Left lung (tissue), 4 donors: ENCODE measurements at regions not wholly inside any gene's neighbourhood (a gene's known extent, or its start where the extent isn't known, plus 50 kb on each side); places are given as distances from the start of the nearest gene placed in this dataset.

ENCODE experiments used
- ATAC-seq: fragments of 200-7000 bp; cut with Tn5 transposase; one replicate; pipeline ENCODE4 v1.9.1; 2020; ENCODE audit warnings: moderate library complexity
- DNase-seq, 4 donors: peaks; one replicate each; pipeline ENCODE4 v3.0.0-alpha.2; 2013 to 2020
- H3K27ac ChIP-seq, 2 donors: fragments of 200-600 bp; sonication (generic) in 1 of 2; one replicate each; pipeline versions ENCODE4 v1.5.0 to v1.8.0; 2020 to 2021
- H3K27me3 ChIP-seq, 2 donors: fragments of 200-600 bp; sonication (generic) in 1 of 2; one replicate each; pipeline versions ENCODE4 v1.5.0 to v1.8.0; 2020 to 2021
- H3K36me3 ChIP-seq, 2 donors: fragments of 200-600 bp; sonication (generic) in 1 of 2; one replicate each; pipeline versions ENCODE4 v1.5.0 to v1.8.0; 2020 to 2021
- H3K4me1 ChIP-seq, 2 donors: fragments of 200-600 bp; one replicate each; pipeline ENCODE4 v1.8.0; 2021
- H3K4me3 ChIP-seq, 2 donors: fragments of 200-600 bp; sonication (generic) in 1 of 2; one replicate each; pipeline versions ENCODE4 v1.5.0 to v1.8.0; 2020 to 2021; ENCODE audit warnings: mild to moderate bottlenecking in 1 of 2
- H3K9me3 ChIP-seq, 2 donors: fragments of 200-600 bp; sonication (generic) in 1 of 2; one replicate each; pipeline versions ENCODE4 v1.5.0 to v1.8.0; 2020 to 2021
- CTCF ChIP-seq, 2 donors: fragments of 200-600 bp; sonication (generic) in 1 of 2; IDR thresholded peaks; one replicate each; pipeline versions ENCODE4 v1.5.0 to v1.8.0; 2021; ENCODE audit warnings: antibody characterized with exemption in 2 of 2
- intact Hi-C, 2 donors: fragments of 100-400 bp; cut with DNase I; formaldehyde crosslinking; loops; one replicate each; pipeline versions ENCODE4 v1.11.2 to v1.14.2; 2022
- donor health status: DM: no; HTN: yes; CAD: no.
- donor health status: DM: no; HTN: no; CAD: no.

GRCh38 chr4:114465766-114466165, 132.8 kb upstream of the UGT8 start:
- TF ChIP-seq CTCF (IDR thresholded peaks at IDR 0.05) = no peak
- Histone ChIP-seq H3K36me3 (no peaks in the 10 kb centered on the region), H3K4me3 (no peak overlapping the region), H3K27ac (no peak overlapping the region), H3K9me3 (no peaks in the 10 kb centered on the region), H3K4me1 (no peaks in the 10 kb centered on the region), H3K27me3 (no peaks in the 10 kb centered on the region)
- ATAC-seq (no peak), DNase-seq (no peak)
- intact Hi-C loops = no loop called here

- Histone ChIP-seq H3K27me3 (no peaks in the 10 kb centered on the region), H3K4me1 (no peaks in the 10 kb centered on the region), H3K36me3 (no peaks in the 10 kb centered on the region), H3K9me3 (no peaks in the 10 kb centered on the region), H3K4me3 (no peak overlapping the region), H3K27ac (no peak overlapping the region)
- intact Hi-C loops = no loop called here
- no peak for ATAC-seq
- TF ChIP-seq CTCF (IDR thresholded peaks at IDR 0.05) = no peak
- no peak for DNase-seq
Observed at GRCh38 chr4:114466299-114466698, 132.3 kb upstream of the UGT8 start.

GRCh38 chr4:114472269-114473032, 126.2 kb upstream of the UGT8 start:
- H3K4me3 ChIP-seq = no peak overlapping the region
- H3K9me3 ChIP-seq = no peaks in the 10 kb centered on the region
- peak in 1 of 4 donors; percentile 66 for DNase-seq
- no peak for TF ChIP-seq CTCF (IDR thresholded peaks at IDR 0.05)
- no peaks in the 10 kb centered on the region for H3K36me3 ChIP-seq
- intact Hi-C loops = no loop called here
- no peak for ATAC-seq
- no peaks in the 10 kb centered on the region for H3K4me1 ChIP-seq
- H3K27ac ChIP-seq = no peak overlapping the region
- H3K27me3 ChIP-seq = no peaks in the 10 kb centered on the region

GRCh38 chr4:114474188-114474800, 124.3 kb upstream of the UGT8 start:
- H3K36me3 ChIP-seq = no peaks in the 10 kb centered on the region
- no peaks in the 10 kb centered on the region for H3K4me1 ChIP-seq
- no peak for DNase-seq
- intact Hi-C loops = no loop called here
- H3K9me3 ChIP-seq = no peaks in the 10 kb centered on the region
- no peaks in the 10 kb centered on the region for H3K27me3 ChIP-seq
- H3K27ac ChIP-seq = no peak overlapping the region
- H3K4me3 ChIP-seq = no peak overlapping the region
- TF ChIP-seq CTCF (IDR thresholded peaks at IDR 0.05) = no peak
- ATAC-seq = no peak

GRCh38 chr4:114476310-114476709, 122.3 kb upstream of the UGT8 start:
- Histone ChIP-seq H3K4me3 (no peak overlapping the region), H3K4me1 (no peaks in the 10 kb centered on the region), H3K27me3 (no peaks in the 10 kb centered on the region), H3K9me3 (no peaks in the 10 kb centered on the region), H3K27ac (no peak overlapping the region), H3K36me3 (no peaks in the 10 kb centered on the region)
- TF ChIP-seq CTCF (IDR thresholded peaks at IDR 0.05) = no peak
- intact Hi-C loops = no loop called here
- ATAC-seq (no peak), DNase-seq (no peak)
